ENCODE measurements at regions not wholly inside any gene's neighbourhood (a gene's known extent, or its start where the extent isn't known, plus 50 kb on each side); places are given as distances from the start of the nearest gene placed in this dataset.

GRCh38 chr2:17337507-17337906, 180.7 kb downstream of the RAD51AP2 start:
- no peak overlapping the region for H3K4me3 ChIP-seq
- no peak for DNase-seq (ENCODE audit: low spot score in 2 of 2)
- 78% methylated on average over 3 of the region's 3 CpGs for WGBS, 2 donors
- H3K27me3 ChIP-seq: no peaks in the 10 kb centered on the region
- H3K27ac ChIP-seq: no peak overlapping the region
- no peaks in the 10 kb centered on the region for H3K36me3 ChIP-seq
- no peaks in the 10 kb centered on the region for H3K9me3 ChIP-seq
- no peak for TF ChIP-seq CTCF (IDR thresholded peaks at IDR 0.05)
- no peak for TF ChIP-seq POLR2A (IDR thresholded peaks at IDR 0.05)
- TF ChIP-seq EP300 (IDR thresholded peaks at IDR 0.05): no peak
- no peaks in the 10 kb centered on the region for H3K4me1 ChIP-seq

GRCh38 chr2:17336458-17336857, 181.8 kb downstream of the RAD51AP2 start:
- Histone ChIP-seq H3K4me3 (no peak overlapping the region), H3K4me1 (no peaks in the 10 kb centered on the region), H3K27me3 (no peaks in the 10 kb centered on the region), H3K9me3 (no peaks in the 10 kb centered on the region), H3K36me3 (no peaks in the 10 kb centered on the region), H3K27ac (no peak overlapping the region)
- TF ChIP-seq POLR2A (IDR thresholded peaks at IDR 0.05): no peak
- no peak for TF ChIP-seq CTCF (IDR thresholded peaks at IDR 0.05)
- TF ChIP-seq EP300 (IDR thresholded peaks at IDR 0.05): no peak
- no peak for DNase-seq (ENCODE audit: low spot score in 2 of 2)
- 68 to 74% methylated on average over 2 of the region's 2 CpGs for WGBS, 2 donors

GRCh38 chr2:17334300-17334699, 183.9 kb downstream of the RAD51AP2 start:
- no peak for DNase-seq (ENCODE audit: low spot score in 2 of 2)
- no peaks in the 10 kb centered on the region for H3K4me1 ChIP-seq
- H3K9me3 ChIP-seq: no peaks in the 10 kb centered on the region
- no peaks in the 10 kb centered on the region for H3K36me3 ChIP-seq
- no peak overlapping the region for H3K27ac ChIP-seq
- H3K27me3 ChIP-seq: no peaks in the 10 kb centered on the region
- H3K4me3 ChIP-seq: no peak overlapping the region
- TF ChIP-seq CTCF (IDR thresholded peaks at IDR 0.05) (no peak), POLR2A (IDR thresholded peaks at IDR 0.05) (no peak), EP300 (IDR thresholded peaks at IDR 0.05) (no peak)

- WGBS, 2 donors: 79 to 95% methylated on average over 1 of the region's 1 CpG
- Histone ChIP-seq H3K36me3 (no peaks in the 10 kb centered on the region), H3K4me3 (no peak overlapping the region), H3K9me3 (no peaks in the 10 kb centered on the region), H3K27me3 (no peaks in the 10 kb centered on the region), H3K4me1 (no peaks in the 10 kb centered on the region), H3K27ac (no peak overlapping the region)
- TF ChIP-seq POLR2A (IDR thresholded peaks at IDR 0.05) (no peak), EP300 (IDR thresholded peaks at IDR 0.05) (no peak), CTCF (IDR thresholded peaks at IDR 0.05) (no peak)
- no peak for DNase-seq (ENCODE audit: low spot score in 2 of 2)
These were observed 186.6 kb downstream of the RAD51AP2 start for GRCh38 chr2:17331636-17332035.

- DNase-seq (ENCODE audit: low spot score in 2 of 2): no peak
- no peak for TF ChIP-seq POLR2A (IDR thresholded peaks at IDR 0.05)
- no peak for TF ChIP-seq CTCF (IDR thresholded peaks at IDR 0.05)
- no peak for TF ChIP-seq EP300 (IDR thresholded peaks at IDR 0.05)
- no peaks in the 10 kb centered on the region for H3K27me3 ChIP-seq
- 81 to 89% methylated on average over 1 of the region's 1 CpG for WGBS, 2 donors
- no peaks in the 10 kb centered on the region for H3K4me1 ChIP-seq
- no peak overlapping the region for H3K4me3 ChIP-seq
- no peaks in the 10 kb centered on the region for H3K36me3 ChIP-seq
- H3K27ac ChIP-seq: no peak overlapping the region
- no peaks in the 10 kb centered on the region for H3K9me3 ChIP-seq
These were observed 190.1 kb downstream of the RAD51AP2 start for GRCh38 chr2:17328161-17328560.
